Mesenchymal stem cell (in vitro differentiated cells and primary cell): ENCODE measurements at regions not wholly inside any gene's neighbourhood (a gene's known extent, or its start where the extent isn't known, plus 50 kb on each side); places are given as distances from the start of the nearest gene placed in this dataset.

Experiments used
- DNase-seq: peaks from one replicate; pipeline ENCODE4 v3.0.0-alpha.2; 2013
- H2AFZ ChIP-seq: one replicate; pipeline ENCODE4 v1.6.1; 2013; ENCODE audit warnings: low read depth, mild to moderate bottlenecking, control low read depth, inconsistent platforms, low read length, moderate library complexity
- H2AK5ac ChIP-seq: 2 replicates; pipeline ENCODE4 v1.6.1; 2013; ENCODE audit warnings: low read length, moderate library complexity, mild to moderate bottlenecking, inconsistent platforms; ENCODE audit not compliant: severe bottlenecking
- H2BK120ac ChIP-seq: one replicate; pipeline ENCODE4 v1.6.1; 2013; ENCODE audit warnings: low read depth, mild to moderate bottlenecking, inconsistent platforms, low read length, moderate library complexity
- H2BK12ac ChIP-seq, 2 experiments: one replicate each; pipeline ENCODE4 v1.6.1; 2013; ENCODE audit warnings: inconsistent platforms in 2 of 2, low read length in 2 of 2, mild to moderate bottlenecking in 2 of 2, moderate library complexity in 2 of 2, control low read depth in 1 of 2
- H2BK15ac ChIP-seq: one replicate; pipeline ENCODE4 v1.6.1; 2013; ENCODE audit warnings: mild to moderate bottlenecking, low read depth, inconsistent platforms; ENCODE audit not compliant: poor library complexity, severe bottlenecking
- H2BK5ac ChIP-seq: 2 replicates; pipeline ENCODE4 v1.6.1; 2013; ENCODE audit warnings: low read depth, mild to moderate bottlenecking, low read length, control low read depth, inconsistent platforms; ENCODE audit not compliant: poor library complexity, severe bottlenecking
- H3K14ac ChIP-seq, 2 experiments: one replicate each; pipeline ENCODE4 v1.6.1; 2013; ENCODE audit warnings: inconsistent platforms in 2 of 2, low read length in 2 of 2, control low read depth in 1 of 2, mild to moderate bottlenecking in 1 of 2, moderate library complexity in 1 of 2
- H3K18ac ChIP-seq, 2 experiments: one replicate each; pipeline ENCODE4 v1.6.1; 2013; ENCODE audit warnings: inconsistent platforms in 2 of 2, low read length in 2 of 2, control low read depth in 1 of 2, low read depth in 1 of 2, mild to moderate bottlenecking in 1 of 2
- H3K23ac ChIP-seq, 2 experiments: one replicate each; pipeline ENCODE4 v1.6.1; 2013; ENCODE audit warnings: inconsistent platforms in 2 of 2, low read length in 2 of 2, mild to moderate bottlenecking in 2 of 2, moderate library complexity in 2 of 2, control low read depth in 1 of 2
- H3K27ac ChIP-seq: 2 replicates; pipeline ENCODE4 v1.5.1; 2013; ENCODE audit warnings: mild to moderate bottlenecking, moderate library complexity, low read length, control low read depth, inconsistent platforms; ENCODE audit not compliant: poor library complexity, severe bottlenecking
- H3K27me3 ChIP-seq, 2 experiments: 2 replicates each; pipeline versions ENCODE4 v1.6.1 to v1.7.0; 2013; ENCODE audit warnings: low read length in 2 of 2, mild to moderate bottlenecking in 2 of 2, moderate library complexity in 2 of 2, control low read depth in 1 of 2, inconsistent platforms in 1 of 2; ENCODE audit not compliant: control insufficient read depth in 1 of 2, insufficient read depth in 1 of 2
- H3K36me3 ChIP-seq, 2 experiments: 2 replicates each; pipeline versions ENCODE4 v1.6.1 to v1.7.0; 2013; ENCODE audit warnings: low read length in 2 of 2, control low read depth in 1 of 2, inconsistent platforms in 1 of 2, low read depth in 1 of 2, mild to moderate bottlenecking in 1 of 2; ENCODE audit not compliant: insufficient read depth in 2 of 2, control insufficient read depth in 1 of 2
- H3K4ac ChIP-seq, 2 experiments: one replicate each; pipeline ENCODE4 v1.6.1; 2013; ENCODE audit warnings: inconsistent platforms in 2 of 2, low read length in 2 of 2, mild to moderate bottlenecking in 2 of 2, moderate library complexity in 2 of 2, control low read depth in 1 of 2, low read depth in 1 of 2
- H3K4me1 ChIP-seq: 2 replicates; pipeline ENCODE4 v1.6.1; 2013; ENCODE audit warnings: low read depth, low read length, control low read depth; ENCODE audit not compliant: control insufficient read depth, insufficient read depth
- H3K4me2 ChIP-seq: 2 replicates; pipeline ENCODE4 v1.6.1; 2013; ENCODE audit warnings: low read length, mild to moderate bottlenecking, inconsistent platforms; ENCODE audit not compliant: poor library complexity, severe bottlenecking
- H3K4me3 ChIP-seq, 2 experiments: 2 replicates each; pipeline versions ENCODE4 v1.5.1 to v1.7.0; 2013; ENCODE audit warnings: low read length in 2 of 2, mild to moderate bottlenecking in 2 of 2, control low read depth in 1 of 2, low read depth in 1 of 2; ENCODE audit not compliant: insufficient read depth in 1 of 2
- H3K79me1 ChIP-seq: replicated peaks from 2 replicates; pipeline ENCODE4 v1.6.1; 2013; ENCODE audit warnings: mild to moderate bottlenecking, control low read depth, low read length, inconsistent platforms; ENCODE audit not compliant: poor library complexity, severe bottlenecking
- H3K9ac ChIP-seq: 2 replicates; pipeline ENCODE4 v1.7.0; 2013; ENCODE audit warnings: mild to moderate bottlenecking, low read length, moderate library complexity
- H3K9me3 ChIP-seq: 2 replicates; pipeline ENCODE4 v1.7.0; 2013; ENCODE audit warnings: mild to moderate bottlenecking, low read length; ENCODE audit not compliant: control insufficient read depth
- H4K8ac ChIP-seq: one replicate; pipeline ENCODE4 v1.6.1; 2013; ENCODE audit warnings: inconsistent platforms, mild to moderate bottlenecking, low read length, moderate library complexity
- H4K91ac ChIP-seq: one replicate; pipeline ENCODE4 v1.6.1; 2013; ENCODE audit warnings: mild to moderate bottlenecking, low read length, inconsistent platforms
- WGBS: methylation state at CpG from one replicate; pipeline ENCODE4 v1.1.7; 2013; ENCODE audit warnings: mixed read lengths; 5-methylcytosine and 5-hydroxymethylcytosine counted together

- no peak for DNase-seq
- Histone ChIP-seq H3K27me3 (no peaks in the 10 kb centered on the region), H3K79me1 (no peaks in the 10 kb centered on the region), H3K23ac (no peak overlapping the region), H3K4me1 (peaks cover 3% of the 10 kb centered on the region), H4K8ac (no peak overlapping the region), H2AK5ac (no peak overlapping the region), H3K4me2 (no peak overlapping the region), H3K27ac (no peak overlapping the region), H3K4ac (no peak overlapping the region), H3K36me3 (no peaks in the 10 kb centered on the region), H3K14ac (no peak overlapping the region), H3K9ac (no peak overlapping the region), H2BK120ac (no peak overlapping the region), H2AFZ (no peak overlapping the region), H4K91ac (no peak overlapping the region), H2BK5ac (no peak overlapping the region), H3K18ac (no peak overlapping the region), H2BK15ac (no peak overlapping the region), H2BK12ac (no peak overlapping the region), H3K4me3 (no peak overlapping the region), H3K9me3 (no peaks in the 10 kb centered on the region)
- WGBS: 88% methylated on average over 5 of the region's 6 CpGs
These were observed 306.1 kb downstream of the FBXW7 start for GRCh38 chr4:152229782-152230289.

DNA sequence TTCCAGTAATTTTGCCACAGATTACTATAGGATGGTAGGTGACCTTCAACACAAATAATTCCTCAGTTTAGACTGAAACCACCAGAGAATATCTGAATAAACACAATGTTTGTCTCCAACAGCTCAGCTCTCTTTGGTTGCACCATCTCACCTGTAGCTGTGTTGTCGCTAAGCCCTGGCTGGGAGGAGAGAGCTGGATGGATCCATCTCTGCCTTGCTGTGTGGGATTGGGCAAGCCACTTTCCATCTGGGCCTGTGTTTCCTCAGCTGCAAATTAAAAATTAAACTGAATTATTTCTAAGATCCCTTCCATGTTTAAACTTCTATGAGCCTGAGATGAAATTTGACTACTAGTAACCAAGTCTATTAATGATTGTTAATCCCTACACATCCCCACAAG is 310.2 kb downstream of the FBXW7 start:
- H2BK120ac ChIP-seq: no peak overlapping the region
- no peak overlapping the region for H2BK12ac ChIP-seq
- no peaks in the 10 kb centered on the region for H3K27me3 ChIP-seq
- H3K4me2 ChIP-seq: no peak overlapping the region
- H3K4me1 ChIP-seq: peaks cover 3% of the 10 kb centered on the region
- peaks cover 5% of the 10 kb centered on the region for H3K9me3 ChIP-seq
- H2BK5ac ChIP-seq: no peak overlapping the region
- WGBS: 92% methylated on average over 1 of the region's 1 CpG
- H3K79me1 ChIP-seq: no peaks in the 10 kb centered on the region
- H3K4me3 ChIP-seq: no peak overlapping the region
- H3K14ac ChIP-seq: no peak overlapping the region
- H3K4ac ChIP-seq: no peak overlapping the region
- no peaks in the 10 kb centered on the region for H3K36me3 ChIP-seq
- H2BK15ac ChIP-seq: no peak overlapping the region
- no peak for DNase-seq
- H2AK5ac ChIP-seq: no peak overlapping the region
- H4K8ac ChIP-seq: no peak overlapping the region
- H4K91ac ChIP-seq: no peak overlapping the region
- no peak overlapping the region for H3K23ac ChIP-seq
- H3K18ac ChIP-seq: no peak overlapping the region
- H2AFZ ChIP-seq: no peak overlapping the region
- no peak overlapping the region for H3K27ac ChIP-seq
- H3K9ac ChIP-seq: no peak overlapping the region

DNA sequence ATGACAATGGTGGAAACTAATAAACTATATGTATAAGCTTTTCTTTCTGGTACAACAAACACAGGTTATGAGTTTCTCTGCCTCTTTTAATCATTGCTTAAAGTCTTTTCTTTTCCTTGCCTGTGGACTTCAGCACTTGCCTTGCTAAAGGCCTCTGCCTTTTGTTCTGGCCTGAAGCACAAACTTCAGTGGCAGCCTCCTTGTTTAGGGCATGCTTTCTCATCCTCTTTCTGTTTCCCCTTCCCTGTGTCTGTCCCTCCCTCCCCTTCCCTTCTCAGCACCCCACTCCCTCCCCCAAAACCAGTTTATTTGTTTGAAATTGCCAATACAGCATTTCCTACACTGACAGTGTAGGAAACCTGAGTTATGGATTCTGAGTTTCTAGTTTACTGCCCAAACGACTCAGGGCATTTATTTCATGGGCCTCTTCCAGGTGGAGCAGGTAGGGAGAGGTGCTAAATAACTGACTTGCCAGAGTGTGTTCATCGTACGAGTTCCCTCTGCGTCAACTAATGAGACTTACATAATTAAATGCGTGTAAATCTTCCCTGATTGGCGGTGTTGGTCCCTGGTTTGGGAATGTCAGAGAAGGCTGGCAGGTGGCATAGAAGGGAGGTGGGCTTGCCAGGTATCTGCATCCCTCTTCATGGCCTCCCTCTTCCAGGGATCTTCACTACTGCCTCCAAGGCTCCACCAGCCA is 311.0 kb downstream of the FBXW7 start:
- no peak overlapping the region for H3K4me3 ChIP-seq
- peaks cover 5% of the 10 kb centered on the region for H3K9me3 ChIP-seq
- no peak overlapping the region for H2BK12ac ChIP-seq
- H3K9ac ChIP-seq: no peak overlapping the region
- DNase-seq: no peak
- no peak overlapping the region for H4K8ac ChIP-seq
- no peak overlapping the region for H2BK15ac ChIP-seq
- H2AFZ ChIP-seq: no peak overlapping the region
- no peaks in the 10 kb centered on the region for H3K36me3 ChIP-seq
- no peak overlapping the region for H2BK120ac ChIP-seq
- H3K18ac ChIP-seq: no peak overlapping the region
- no peak overlapping the region for H2BK5ac ChIP-seq
- no peak overlapping the region for H4K91ac ChIP-seq
- no peaks in the 10 kb centered on the region for H3K27me3 ChIP-seq
- H3K4me2 ChIP-seq: no peak overlapping the region
- H3K4me1 ChIP-seq: peaks cover 3% of the 10 kb centered on the region
- no peaks in the 10 kb centered on the region for H3K79me1 ChIP-seq
- 92% methylated on average over 6 of the region's 6 CpGs for WGBS
- no peak overlapping the region for H3K23ac ChIP-seq
- H3K4ac ChIP-seq: no peak overlapping the region
- no peak overlapping the region for H3K27ac ChIP-seq
- no peak overlapping the region for H3K14ac ChIP-seq
- no peak overlapping the region for H2AK5ac ChIP-seq

DNA sequence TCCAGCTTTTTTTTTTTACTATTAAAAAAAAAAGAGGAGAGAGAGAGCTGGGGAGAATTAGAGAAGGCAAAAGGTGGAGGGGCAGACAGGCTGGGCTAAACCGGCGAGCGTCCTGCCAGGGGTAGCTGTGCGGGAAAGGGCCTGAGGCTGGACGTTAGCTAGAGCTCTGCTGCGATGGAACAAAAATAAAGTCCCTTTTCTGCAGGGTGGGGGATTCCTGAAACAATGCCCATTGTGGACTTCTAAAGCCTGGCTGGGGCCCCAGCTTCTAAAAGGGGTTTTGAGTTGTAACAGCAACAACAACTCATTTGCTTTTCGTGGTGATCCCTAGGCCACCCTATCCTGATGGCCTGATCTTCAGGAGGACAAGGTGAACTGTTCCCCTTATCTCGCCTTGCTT is 311.7 kb downstream of the FBXW7 start:
- WGBS: 97% methylated on average over 8 of the region's 8 CpGs
- no peak overlapping the region for H2BK5ac ChIP-seq
- H3K79me1 ChIP-seq: no peaks in the 10 kb centered on the region
- no peak overlapping the region for H3K14ac ChIP-seq
- no peak overlapping the region for H3K9ac ChIP-seq
- H2AK5ac ChIP-seq: no peak overlapping the region
- no peak overlapping the region for H2BK120ac ChIP-seq
- DNase-seq: no peak
- H3K18ac ChIP-seq: no peak overlapping the region
- no peak overlapping the region for H2BK15ac ChIP-seq
- H3K23ac ChIP-seq: no peak overlapping the region
- no peak overlapping the region for H2AFZ ChIP-seq
- no peak overlapping the region for H3K27ac ChIP-seq
- H3K4me2 ChIP-seq: no peak overlapping the region
- no peak overlapping the region for H3K4ac ChIP-seq
- no peak overlapping the region for H2BK12ac ChIP-seq
- H3K36me3 ChIP-seq: no peaks in the 10 kb centered on the region
- H4K91ac ChIP-seq: no peak overlapping the region
- no peak overlapping the region for H3K4me3 ChIP-seq
- no peak overlapping the region for H4K8ac ChIP-seq
- H3K4me1 ChIP-seq: peaks cover 1% of the 10 kb centered on the region
- no peaks in the 10 kb centered on the region for H3K27me3 ChIP-seq
- peaks cover 5% of the 10 kb centered on the region for H3K9me3 ChIP-seq
